Activated gamma-delta T cell treated with anti-CD3 and anti-CD28 coated beads, Interleukin-2, amount 50 U/mL, for 16 hours (primary cell): ENCODE measurements at regions not wholly inside any gene's neighbourhood (a gene's known extent, or its start where the extent isn't known, plus 50 kb on each side); places are given as distances from the start of the nearest gene placed in this dataset.

Experiments used
- DNase-seq: peaks from one replicate; pipeline ENCODE4 v3.0.0-alpha.2; 2020; ENCODE audit warnings: low read depth

- DNase-seq = no peak
Observed at GRCh38 chr18:21162786-21163185, 51.2 kb upstream of the ROCK1 start.

- DNase-seq = no peak
Observed at GRCh38 chr18:21163647-21164547, 52.3 kb upstream of the ROCK1 start.

GRCh38 chr18:21164548-21165095 is 53.0 kb upstream of the ROCK1 start:
- DNase-seq = no peak

- no peak for DNase-seq
Observed at GRCh38 chr18:21167641-21168377, 56.2 kb upstream of the ROCK1 start.

GRCh38 chr18:21168880-21169279 is 57.3 kb upstream of the ROCK1 start:
- no peak for DNase-seq

GRCh38 chr18:21177822-21178221 is 64.2 kb upstream of the GREB1L start:
- DNase-seq = no peak

- DNase-seq = peak; percentile 20
Observed at GRCh38 chr18:21179590-21180220, 62.3 kb upstream of the GREB1L start.

GRCh38 chr18:21180588-21180987 is 61.4 kb upstream of the GREB1L start:
- DNase-seq = no peak

- DNase-seq = no peak
Observed at GRCh38 chr18:21181766-21182165, 60.3 kb upstream of the GREB1L start.

- no peak for DNase-seq
Observed at GRCh38 chr18:21183670-21184069, 58.4 kb upstream of the GREB1L start.

- no peak for DNase-seq
Observed at GRCh38 chr18:21184396-21184996, 57.5 kb upstream of the GREB1L start.

GRCh38 chr18:21187886-21188285 is 54.1 kb upstream of the GREB1L start:
- DNase-seq = no peak

- DNase-seq = no peak
Observed at GRCh38 chr18:21191596-21192307, 50.3 kb upstream of the GREB1L start.
